ENCODE measurements at regions not wholly inside any gene's neighbourhood (a gene's known extent, or its start where the extent isn't known, plus 50 kb on each side); places are given as distances from the start of the nearest gene placed in this dataset.
"Not testable (repeated sequence)": the region's sequence is repeated elsewhere in the genome, so short reads cannot be mapped to it uniquely, and the experiment has no call there.

- DNase-seq, result no peak
Observed at GRCh38 chr5:105057001-105057436, 1494.4 kb upstream of the NUDT12 start.

- DNase-seq, result no peak
Observed at GRCh38 chr5:105054406-105054805, 1491.8 kb upstream of the NUDT12 start.

GRCh38 chr5:105042623-105043022, 1480.0 kb upstream of the NUDT12 start:
- no peak for DNase-seq

- DNase-seq, result not testable (repeated sequence)
Observed at GRCh38 chr5:105036814-105037213, 1474.2 kb upstream of the NUDT12 start.

- DNase-seq, result no peak
Observed at GRCh38 chr5:105034401-105034763, 1471.8 kb upstream of the NUDT12 start.

- no peak for DNase-seq
Observed at GRCh38 chr5:105033637-105034400, 1471.2 kb upstream of the NUDT12 start.

GRCh38 chr5:105032917-105033316, 1470.3 kb upstream of the NUDT12 start:
- DNase-seq, result no peak

- DNase-seq, result no peak
Observed at GRCh38 chr5:105030153-105030552, 1467.6 kb upstream of the NUDT12 start.

GRCh38 chr5:105015098-105015497, 1452.5 kb upstream of the NUDT12 start:
- no peak for DNase-seq

- DNase-seq, result no peak
Observed at GRCh38 chr5:104998572-104998971, 1436.0 kb upstream of the NUDT12 start.

- DNase-seq, result no peak
Observed at GRCh38 chr5:104998169-104998568, 1435.6 kb upstream of the NUDT12 start.

GRCh38 chr5:104987074-104987473, 1424.5 kb upstream of the NUDT12 start:
- DNase-seq, result no peak

- DNase-seq, result no peak
Observed at GRCh38 chr5:104977529-104977928, 1414.9 kb upstream of the NUDT12 start.

- DNase-seq, result no peak
Observed at GRCh38 chr5:104967806-104968410, 1405.3 kb upstream of the NUDT12 start.

- no peak for DNase-seq
Observed at GRCh38 chr5:104965006-104965405, 1402.4 kb upstream of the NUDT12 start.

- DNase-seq, result no peak
Observed at GRCh38 chr5:104955479-104955878, 1392.9 kb upstream of the NUDT12 start.

- no peak for DNase-seq
Observed at GRCh38 chr5:104952876-104953275, 1390.3 kb upstream of the NUDT12 start.

- DNase-seq, result no peak
Observed at GRCh38 chr5:104951829-104952228, 1389.2 kb upstream of the NUDT12 start.

- no peak for DNase-seq
Observed at GRCh38 chr5:104947076-104947475, 1384.5 kb upstream of the NUDT12 start.

GRCh38 chr5:104942735-104943134, 1380.1 kb upstream of the NUDT12 start:
- DNase-seq, result no peak

- no peak for DNase-seq
Observed at GRCh38 chr5:104941030-104941645, 1378.5 kb upstream of the NUDT12 start.

GRCh38 chr5:104937598-104937997, 1375.0 kb upstream of the NUDT12 start:
- DNase-seq, result no peak

GRCh38 chr5:104932431-104932830, 1369.8 kb upstream of the NUDT12 start:
- DNase-seq, result no peak

GRCh38 chr5:104928906-104929520, 1366.4 kb upstream of the NUDT12 start:
- no peak for DNase-seq
